WTC11 (cell line): ENCODE measurements at regions not wholly inside any gene's neighbourhood (a gene's known extent, or its start where the extent isn't known, plus 50 kb on each side); places are given as distances from the start of the nearest gene placed in this dataset.

Source experiments
- ATAC-seq: fragments of 200-7000 bp; cut with Tn5 transposase; 2 replicates; pipeline ENCODE4 v1.10.0; 2021; ENCODE audit warnings: mild to moderate bottlenecking, moderate library complexity
- CTCF ChIA-PET: fragments of 300-600 bp; sonication (Branson Sonifier 250); formaldehyde crosslinking; loops from one replicate; lab custom pipeline; 2021; ENCODE audit warnings: antibody characterized with exemption; lab: Charles Lee
- POLR2A ChIA-PET: fragments of 350-600 bp; sonication (Branson Sonifier 250); formaldehyde crosslinking; loops from one replicate; lab custom pipeline; 2021; ENCODE audit warnings: antibody characterized with exemption; lab: Charles Lee
- DNase-seq: peaks from one replicate; pipeline ENCODE4 v3.0.0; 2021; ENCODE audit warnings: low spot score
- H3K27ac Mint-ChIP-seq: 2 replicates; pipeline ENCODE4 v1.8.0; 2021; ENCODE audit warnings: mixed read lengths
- H3K27me3 Mint-ChIP-seq: 2 replicates; pipeline ENCODE4 v1.8.0; 2021; ENCODE audit warnings: low read depth, mild to moderate bottlenecking, moderate library complexity, mixed read lengths
- H3K36me3 Mint-ChIP-seq: 2 replicates; pipeline ENCODE4 v1.8.0; 2021; ENCODE audit warnings: mixed read lengths
- H3K4me1 Mint-ChIP-seq: 2 replicates; pipeline ENCODE4 v1.8.0; 2022; ENCODE audit warnings: mixed read lengths
- H3K4me3 Mint-ChIP-seq: 2 replicates; pipeline ENCODE4 v1.8.0; 2021; ENCODE audit warnings: mild to moderate bottlenecking, moderate library complexity, mixed read lengths
- H3K9me3 Mint-ChIP-seq: 2 replicates; pipeline ENCODE4 v1.8.0; 2021; ENCODE audit warnings: mixed read lengths
- AFF4 ChIP-seq: sonication (generic); formaldehyde crosslinking; IDR thresholded peaks from 2 replicates; pipeline ENCODE4 v1.8.1; 2023; ENCODE audit warnings: mild to moderate bottlenecking, missing genetic modification reagents, borderline replicate concordance
- ARID4B ChIP-seq: sonication (generic); formaldehyde crosslinking; IDR thresholded peaks from 2 replicates; pipeline ENCODE4 v1.8.0; 2023; ENCODE audit warnings: missing genetic modification reagents, mild to moderate bottlenecking, borderline replicate concordance
- ATF1 ChIP-seq: sonication (generic); formaldehyde crosslinking; IDR thresholded peaks from 2 replicates; pipeline ENCODE4 v1.8.1; 2023; ENCODE audit warnings: mild to moderate bottlenecking, moderate library complexity, missing genetic modification reagents
- NFE2L1 ChIP-seq: sonication (generic); formaldehyde crosslinking; IDR thresholded peaks from 2 replicates; pipeline ENCODE4 v1.8.1; 2023; ENCODE audit warnings: missing genetic modification reagents
- SOX15 ChIP-seq: fragments of 250-450 bp; sonication (Bioruptor Pico); IDR thresholded peaks from 2 replicates; pipeline ENCODE4 v1.9.0; 2021; ENCODE audit warnings: mild to moderate bottlenecking
- TEAD1 ChIP-seq: sonication (generic); formaldehyde crosslinking; IDR thresholded peaks from 2 replicates; pipeline ENCODE4 v1.8.0; 2022; ENCODE audit warnings: mild to moderate bottlenecking, missing genetic modification reagents
- ZBTB21 ChIP-seq: sonication (generic); formaldehyde crosslinking; IDR thresholded peaks from 2 replicates; pipeline ENCODE4 v1.8.1; 2023; ENCODE audit warnings: mild to moderate bottlenecking, missing genetic modification reagents, borderline replicate concordance
- ZNF232 ChIP-seq: sonication (generic); formaldehyde crosslinking; IDR thresholded peaks from 2 replicates; pipeline ENCODE4 v1.8.0; 2022; ENCODE audit warnings: mild to moderate bottlenecking, missing genetic modification reagents
- ZNF317 ChIP-seq: sonication (generic); formaldehyde crosslinking; IDR thresholded peaks from 2 replicates; pipeline ENCODE4 v1.8.1; 2023; ENCODE audit warnings: low read depth, mild to moderate bottlenecking, moderate library complexity, missing genetic modification reagents, borderline replicate concordance
- ZNF425 ChIP-seq: fragments of 250-450 bp; sonication (Bioruptor Pico); conservative IDR thresholded peaks from 2 replicates; pipeline ENCODE4 v1.9.0; 2021; ENCODE audit warnings: mild to moderate bottlenecking
- TF ChIP-seq, protein P1 (sequence below): sonication (generic); formaldehyde crosslinking; IDR thresholded peaks from 2 replicates; pipeline ENCODE4 v1.8.1; 2022; ENCODE audit warnings: mild to moderate bottlenecking, missing genetic modification reagents, moderate library complexity, borderline replicate concordance
- TF ChIP-seq, protein P2 (sequence below): sonication (generic); formaldehyde crosslinking; IDR thresholded peaks from 2 replicates; pipeline ENCODE4 v1.8.1; 2022; ENCODE audit warnings: mild to moderate bottlenecking, moderate library complexity, missing genetic modification reagents
- TF ChIP-seq, protein P3 (sequence below): sonication (generic); formaldehyde crosslinking; conservative IDR thresholded peaks from 2 replicates; pipeline ENCODE4 v1.8.1; 2023; ENCODE audit warnings: mild to moderate bottlenecking, low read depth, missing genetic modification reagents, moderate library complexity
- TF ChIP-seq, protein P4 (sequence below): sonication (generic); formaldehyde crosslinking; IDR thresholded peaks from 2 replicates; pipeline ENCODE4 v1.8.0; 2022; ENCODE audit warnings: mild to moderate bottlenecking, missing genetic modification reagents

DNA sequence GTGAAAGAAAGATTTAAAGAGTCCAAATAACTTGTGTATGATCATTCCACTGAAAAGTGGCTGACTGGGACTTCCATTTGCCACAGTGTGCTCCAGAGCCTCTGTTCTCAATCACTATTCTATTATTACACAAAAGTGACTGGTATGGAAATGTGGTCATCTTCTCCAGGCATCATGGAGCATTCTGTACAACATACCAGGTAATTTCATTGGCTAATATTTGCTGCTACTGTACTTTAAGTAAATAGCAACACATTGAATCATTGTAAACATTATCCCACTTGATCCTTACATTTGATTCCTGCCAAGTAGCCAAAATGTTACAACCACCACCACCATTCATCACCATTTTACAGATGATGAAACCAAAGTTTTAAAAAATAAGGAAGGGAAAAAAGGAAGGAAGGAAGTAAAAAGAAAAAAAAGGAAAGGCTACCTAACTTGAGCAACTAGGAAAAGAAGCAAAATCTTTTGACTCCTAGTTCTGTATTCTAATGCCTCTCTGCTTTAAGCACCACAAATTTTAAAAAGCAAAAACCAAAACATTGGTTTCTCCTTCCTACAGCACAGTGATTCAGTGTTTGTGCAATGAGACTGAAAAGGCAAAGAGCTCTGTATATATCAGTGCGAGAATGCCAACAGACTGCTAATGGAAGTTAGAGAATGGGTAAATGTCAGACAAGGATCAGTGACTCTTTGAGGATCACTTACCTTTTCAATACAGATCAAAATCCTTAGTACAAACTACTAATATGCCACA is 361.4 kb upstream of the PTBP2 start (continued):
- TF ChIP-seq, protein P1, sequence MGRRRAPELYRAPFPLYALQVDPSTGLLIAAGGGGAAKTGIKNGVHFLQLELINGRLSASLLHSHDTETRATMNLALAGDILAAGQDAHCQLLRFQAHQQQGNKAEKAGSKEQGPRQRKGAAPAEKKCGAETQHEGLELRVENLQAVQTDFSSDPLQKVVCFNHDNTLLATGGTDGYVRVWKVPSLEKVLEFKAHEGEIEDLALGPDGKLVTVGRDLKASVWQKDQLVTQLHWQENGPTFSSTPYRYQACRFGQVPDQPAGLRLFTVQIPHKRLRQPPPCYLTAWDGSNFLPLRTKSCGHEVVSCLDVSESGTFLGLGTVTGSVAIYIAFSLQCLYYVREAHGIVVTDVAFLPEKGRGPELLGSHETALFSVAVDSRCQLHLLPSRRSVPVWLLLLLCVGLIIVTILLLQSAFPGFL: no peak
- TF ChIP-seq ATF1 (CRISPR knock-in tag) (no peak), SOX15 (CRISPR knock-in tag) (no peak)
- TF ChIP-seq, protein P2, sequence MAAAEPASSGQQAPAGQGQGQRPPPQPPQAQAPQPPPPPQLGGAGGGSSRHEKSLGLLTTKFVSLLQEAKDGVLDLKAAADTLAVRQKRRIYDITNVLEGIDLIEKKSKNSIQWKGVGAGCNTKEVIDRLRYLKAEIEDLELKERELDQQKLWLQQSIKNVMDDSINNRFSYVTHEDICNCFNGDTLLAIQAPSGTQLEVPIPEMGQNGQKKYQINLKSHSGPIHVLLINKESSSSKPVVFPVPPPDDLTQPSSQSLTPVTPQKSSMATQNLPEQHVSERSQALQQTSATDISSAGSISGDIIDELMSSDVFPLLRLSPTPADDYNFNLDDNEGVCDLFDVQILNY (CRISPR knock-in tag): no peak
- TF ChIP-seq, protein P3, sequence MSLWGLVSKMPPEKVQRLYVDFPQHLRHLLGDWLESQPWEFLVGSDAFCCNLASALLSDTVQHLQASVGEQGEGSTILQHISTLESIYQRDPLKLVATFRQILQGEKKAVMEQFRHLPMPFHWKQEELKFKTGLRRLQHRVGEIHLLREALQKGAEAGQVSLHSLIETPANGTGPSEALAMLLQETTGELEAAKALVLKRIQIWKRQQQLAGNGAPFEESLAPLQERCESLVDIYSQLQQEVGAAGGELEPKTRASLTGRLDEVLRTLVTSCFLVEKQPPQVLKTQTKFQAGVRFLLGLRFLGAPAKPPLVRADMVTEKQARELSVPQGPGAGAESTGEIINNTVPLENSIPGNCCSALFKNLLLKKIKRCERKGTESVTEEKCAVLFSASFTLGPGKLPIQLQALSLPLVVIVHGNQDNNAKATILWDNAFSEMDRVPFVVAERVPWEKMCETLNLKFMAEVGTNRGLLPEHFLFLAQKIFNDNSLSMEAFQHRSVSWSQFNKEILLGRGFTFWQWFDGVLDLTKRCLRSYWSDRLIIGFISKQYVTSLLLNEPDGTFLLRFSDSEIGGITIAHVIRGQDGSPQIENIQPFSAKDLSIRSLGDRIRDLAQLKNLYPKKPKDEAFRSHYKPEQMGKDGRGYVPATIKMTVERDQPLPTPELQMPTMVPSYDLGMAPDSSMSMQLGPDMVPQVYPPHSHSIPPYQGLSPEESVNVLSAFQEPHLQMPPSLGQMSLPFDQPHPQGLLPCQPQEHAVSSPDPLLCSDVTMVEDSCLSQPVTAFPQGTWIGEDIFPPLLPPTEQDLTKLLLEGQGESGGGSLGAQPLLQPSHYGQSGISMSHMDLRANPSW: no peak
- TF ChIP-seq, protein P4, sequence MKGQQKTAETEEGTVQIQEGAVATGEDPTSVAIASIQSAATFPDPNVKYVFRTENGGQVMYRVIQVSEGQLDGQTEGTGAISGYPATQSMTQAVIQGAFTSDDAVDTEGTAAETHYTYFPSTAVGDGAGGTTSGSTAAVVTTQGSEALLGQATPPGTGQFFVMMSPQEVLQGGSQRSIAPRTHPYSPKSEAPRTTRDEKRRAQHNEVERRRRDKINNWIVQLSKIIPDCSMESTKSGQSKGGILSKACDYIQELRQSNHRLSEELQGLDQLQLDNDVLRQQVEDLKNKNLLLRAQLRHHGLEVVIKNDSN: no peak

DNA sequence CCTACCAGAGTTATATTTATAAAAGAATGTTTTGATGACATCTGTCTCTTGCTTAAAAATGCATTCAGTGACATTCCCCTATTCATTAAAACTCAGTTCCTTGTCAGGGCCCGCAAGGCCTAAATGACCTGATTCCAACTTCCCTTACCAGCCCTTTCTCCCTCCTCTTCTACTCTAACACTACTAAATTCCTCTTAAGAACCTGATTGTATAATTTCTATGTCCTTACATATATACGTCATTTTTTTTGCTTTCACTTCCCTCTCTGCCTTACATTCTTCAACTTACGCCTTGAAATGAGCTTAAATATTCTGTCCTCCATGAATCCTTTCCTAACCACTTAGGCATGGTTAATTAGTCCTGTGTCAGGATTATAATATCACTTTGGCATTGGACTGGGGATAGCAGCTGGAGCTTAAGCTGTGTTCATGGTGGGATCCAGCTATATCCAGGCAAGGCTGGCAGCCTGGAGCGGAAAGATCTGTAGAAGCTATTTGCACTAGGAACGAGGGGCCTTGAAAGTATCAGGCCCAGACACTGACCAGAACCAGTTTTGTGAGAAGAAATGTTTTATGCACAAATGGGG is 360.2 kb upstream of the PTBP2 start:
- H3K4me1 Mint-ChIP-seq: peaks cover 2% of the 10 kb centered on the region; the same call in 1 of the 2 replicates
- H3K9me3 Mint-ChIP-seq: no peaks in the 10 kb centered on the region
- no peak for ATAC-seq
- ChIA-PET POLR2A (no interaction called here), CTCF (no interaction called here)
- no peaks in the 10 kb centered on the region; the same call in 1 of the 2 replicates for H3K27me3 Mint-ChIP-seq
- H3K36me3 Mint-ChIP-seq: no peaks in the 10 kb centered on the region
- H3K27ac Mint-ChIP-seq: no peak overlapping the region
- no peak overlapping the region for H3K4me3 Mint-ChIP-seq
- no peak for DNase-seq
- TF ChIP-seq AFF4: no peak
- TF ChIP-seq NFE2L1 (CRISPR knock-in tag): no peak
- TF ChIP-seq TEAD1 (CRISPR knock-in tag): no peak
- no peak for TF ChIP-seq ZBTB21 (CRISPR knock-in tag)
- TF ChIP-seq, protein P1: no peak
- TF ChIP-seq ZNF232 (CRISPR knock-in tag): no peak
- TF ChIP-seq ARID4B (CRISPR knock-in tag): no peak
- TF ChIP-seq ZNF425 (CRISPR knock-in tag): no peak
- no peak for TF ChIP-seq ZNF317 (CRISPR knock-in tag)
